Endodermal cell (in vitro differentiated cells): ENCODE measurements at regions not wholly inside any gene's neighbourhood (a gene's known extent, or its start where the extent isn't known, plus 50 kb on each side); places are given as distances from the start of the nearest gene placed in this dataset.
A peak's percentile ranks its signal among the peaks of the same experiment; 100 is the strongest.

ENCODE experiments used
- DNase-seq: peaks from one replicate; pipeline ENCODE4 v3.0.0-alpha.2; 2017
- H3K27ac ChIP-seq: 2 replicates; pipeline ENCODE4 v1.5.1; 2013; ENCODE audit warnings: mild to moderate bottlenecking, low read depth, low read length, moderate library complexity
- H3K27me3 ChIP-seq: 2 replicates; pipeline ENCODE4 v1.6.1; 2013; ENCODE audit warnings: mild to moderate bottlenecking, low read length, moderate library complexity; ENCODE audit not compliant: insufficient read depth, control insufficient read depth, poor library complexity, severe bottlenecking
- H3K36me3 ChIP-seq: 2 replicates; pipeline ENCODE4 v1.7.0; 2013; ENCODE audit warnings: mild to moderate bottlenecking, low read length, moderate library complexity; ENCODE audit not compliant: control insufficient read depth, insufficient read depth
- H3K4me1 ChIP-seq: one replicate; pipeline ENCODE4 v1.7.0; 2013; ENCODE audit warnings: low read length; ENCODE audit not compliant: control insufficient read depth, insufficient read depth
- H3K4me3 ChIP-seq: 2 replicates; pipeline ENCODE4 v1.5.1; 2013; ENCODE audit warnings: mild to moderate bottlenecking, low read length, moderate library complexity
- H3K9ac ChIP-seq: 2 replicates; pipeline ENCODE4 v1.6.1; 2013; ENCODE audit warnings: mild to moderate bottlenecking, low read length, moderate library complexity; ENCODE audit not compliant: poor library complexity, severe bottlenecking; ENCODE audit errors: extremely low read depth
- H3K9me3 ChIP-seq: 2 replicates; pipeline ENCODE4 v1.6.1; 2013; ENCODE audit warnings: mild to moderate bottlenecking, low read length, moderate library complexity; ENCODE audit not compliant: control insufficient read depth
- H3K27ac Mint-ChIP-seq: 2 replicates; pipeline ENCODE4 v1.8.0; 2020; ENCODE audit warnings: mixed read lengths
- H3K27me3 Mint-ChIP-seq: 2 replicates; pipeline ENCODE4 v1.8.0; 2021; ENCODE audit warnings: mild to moderate bottlenecking, mixed read lengths; ENCODE audit not compliant: insufficient read depth
- H3K36me3 Mint-ChIP-seq: 2 replicates; pipeline ENCODE4 v1.8.0; 2020; ENCODE audit warnings: low read depth, mixed read lengths
- H3K4me1 Mint-ChIP-seq: 2 replicates; pipeline ENCODE4 v1.8.0; 2020; ENCODE audit warnings: mixed read lengths
- H3K4me3 Mint-ChIP-seq: 2 replicates; pipeline ENCODE4 v1.8.0; 2020; ENCODE audit warnings: mild to moderate bottlenecking, moderate library complexity, mixed read lengths
- H3K9me3 Mint-ChIP-seq: 2 replicates; pipeline ENCODE4 v1.8.0; 2020; ENCODE audit warnings: mild to moderate bottlenecking, mixed read lengths
- WGBS, 2 experiments: methylation state at CpG; one replicate each; pipeline versions ENCODE4 v1.1.5 to v1.1.7; 2013; ENCODE audit warnings: missing lambda C conversion rate in 2 of 2, mixed read lengths in 1 of 2; ENCODE audit not compliant: insufficient coverage in 1 of 2, insufficient read length in 1 of 2; 5-methylcytosine and 5-hydroxymethylcytosine counted together
- TF ChIP-seq, protein P1 (sequence below): fragments of 200-600 bp; sonication (generic); conservative IDR thresholded peaks from 2 replicates; pipeline ENCODE4 v1.5.0; 2021; ENCODE audit warnings: antibody characterized with exemption, mild to moderate bottlenecking

DNA sequence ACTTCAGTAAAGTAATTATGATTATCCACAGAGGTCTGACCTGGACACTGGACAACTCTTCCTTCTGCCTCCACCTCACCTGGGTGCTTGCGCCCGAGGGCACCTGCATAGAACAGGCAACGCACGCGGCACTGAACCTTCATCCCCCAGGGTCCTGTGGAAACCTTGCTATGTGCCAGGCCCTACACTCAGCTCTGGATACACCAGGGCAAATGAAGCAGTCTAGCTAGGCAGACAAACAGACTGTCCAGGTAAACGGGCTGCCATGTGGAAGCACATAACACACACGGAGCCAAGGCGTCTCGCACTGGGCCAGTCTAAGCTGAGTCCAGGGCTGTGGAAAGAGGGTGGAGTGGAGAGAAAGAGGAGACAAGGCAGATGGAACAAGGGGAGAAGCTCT lies 109.3 kb upstream of the AFDN start:
- peaks cover 24% of the 10 kb centered on the region for H3K27me3 ChIP-seq
- H3K36me3 ChIP-seq, result no peaks in the 10 kb centered on the region
- H3K4me1 ChIP-seq, result no peaks in the 10 kb centered on the region
- TF ChIP-seq, protein P1, sequence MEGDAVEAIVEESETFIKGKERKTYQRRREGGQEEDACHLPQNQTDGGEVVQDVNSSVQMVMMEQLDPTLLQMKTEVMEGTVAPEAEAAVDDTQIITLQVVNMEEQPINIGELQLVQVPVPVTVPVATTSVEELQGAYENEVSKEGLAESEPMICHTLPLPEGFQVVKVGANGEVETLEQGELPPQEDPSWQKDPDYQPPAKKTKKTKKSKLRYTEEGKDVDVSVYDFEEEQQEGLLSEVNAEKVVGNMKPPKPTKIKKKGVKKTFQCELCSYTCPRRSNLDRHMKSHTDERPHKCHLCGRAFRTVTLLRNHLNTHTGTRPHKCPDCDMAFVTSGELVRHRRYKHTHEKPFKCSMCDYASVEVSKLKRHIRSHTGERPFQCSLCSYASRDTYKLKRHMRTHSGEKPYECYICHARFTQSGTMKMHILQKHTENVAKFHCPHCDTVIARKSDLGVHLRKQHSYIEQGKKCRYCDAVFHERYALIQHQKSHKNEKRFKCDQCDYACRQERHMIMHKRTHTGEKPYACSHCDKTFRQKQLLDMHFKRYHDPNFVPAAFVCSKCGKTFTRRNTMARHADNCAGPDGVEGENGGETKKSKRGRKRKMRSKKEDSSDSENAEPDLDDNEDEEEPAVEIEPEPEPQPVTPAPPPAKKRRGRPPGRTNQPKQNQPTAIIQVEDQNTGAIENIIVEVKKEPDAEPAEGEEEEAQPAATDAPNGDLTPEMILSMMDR, result no peak
- H3K36me3 Mint-ChIP-seq, result no peaks in the 10 kb centered on the region
- WGBS, 2 experiments, result 95% methylated on average over 4 to 9 of the region's 9 CpGs
- H3K4me3 ChIP-seq, result no peak overlapping the region
- peaks cover 3% of the 10 kb centered on the region for H3K9me3 Mint-ChIP-seq
- no peak overlapping the region for H3K4me3 Mint-ChIP-seq
- H3K4me1 Mint-ChIP-seq, result peaks cover 11% of the 10 kb centered on the region
- no peaks in the 10 kb centered on the region for H3K9me3 ChIP-seq
- peak; percentile 17 for DNase-seq
- peaks cover 11% of the 10 kb centered on the region for H3K27me3 Mint-ChIP-seq
- H3K27ac ChIP-seq, result no peak overlapping the region
- no peak overlapping the region for H3K9ac ChIP-seq
- no peak overlapping the region for H3K27ac Mint-ChIP-seq

DNA sequence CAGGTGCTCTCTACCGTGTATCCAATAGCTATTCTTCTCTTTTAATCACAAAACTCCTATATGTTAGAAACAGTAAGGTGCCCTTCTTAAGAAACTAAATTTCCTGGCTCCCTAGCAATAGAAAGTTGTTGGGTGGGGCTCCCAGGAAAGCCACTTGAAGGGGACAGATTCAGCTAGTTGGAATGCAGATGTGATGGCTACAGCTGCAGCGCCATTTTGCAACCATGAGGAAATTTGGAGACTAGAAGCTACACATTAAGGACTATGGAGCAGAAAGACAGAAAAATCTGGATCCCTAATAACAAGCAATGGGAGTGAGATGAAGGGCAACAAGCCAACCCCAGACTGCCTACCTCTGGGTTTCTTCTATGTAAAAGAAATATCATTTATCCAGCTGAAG lies 108.8 kb upstream of the AFDN start:
- Mint-ChIP-seq H3K4me3 (no peak overlapping the region), H3K4me1 (peaks cover 11% of the 10 kb centered on the region), H3K27me3 (peaks cover 11% of the 10 kb centered on the region), H3K27ac (no peak overlapping the region), H3K36me3 (no peaks in the 10 kb centered on the region), H3K9me3 (peaks cover 3% of the 10 kb centered on the region)
- H3K4me3 ChIP-seq, result no peak overlapping the region
- no peak overlapping the region for H3K27ac ChIP-seq
- H3K27me3 ChIP-seq, result peaks cover 22% of the 10 kb centered on the region
- H3K9me3 ChIP-seq, result no peaks in the 10 kb centered on the region
- no peaks in the 10 kb centered on the region for H3K36me3 ChIP-seq
- H3K9ac ChIP-seq, result no peak overlapping the region
- TF ChIP-seq, protein P1, result no peak
- no peaks in the 10 kb centered on the region for H3K4me1 ChIP-seq
- 83 to 94% methylated on average over 1 to 2 of the region's 2 CpGs for WGBS, 2 experiments
- no peak for DNase-seq

DNA sequence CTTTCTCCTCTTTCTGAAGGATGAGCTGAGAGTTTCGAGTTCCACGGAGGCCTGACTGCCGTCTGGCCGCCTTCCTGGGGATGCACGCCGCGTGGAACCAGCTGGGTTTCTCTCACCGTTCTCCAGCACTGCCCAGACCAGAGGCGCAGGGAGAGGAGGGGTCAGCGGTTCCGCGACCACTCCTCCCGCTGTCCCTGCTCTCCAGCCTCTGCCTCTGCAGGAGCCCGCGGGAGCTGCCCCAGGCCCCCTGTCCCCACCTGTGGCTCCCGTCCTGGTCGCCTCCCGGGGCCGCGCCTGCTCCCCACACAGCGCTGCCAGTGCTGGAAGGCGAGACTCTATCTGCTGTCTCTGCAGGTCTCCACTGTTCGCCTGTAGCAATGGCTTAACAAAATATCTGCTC lies 106.8 kb upstream of the AFDN start:
- Histone ChIP-seq H3K9ac (no peak overlapping the region), H3K4me1 (no peaks in the 10 kb centered on the region), H3K27ac (no peak overlapping the region), H3K27me3 (peaks cover 9% of the 10 kb centered on the region), H3K4me3 (no peak overlapping the region), H3K36me3 (no peaks in the 10 kb centered on the region), H3K9me3 (no peaks in the 10 kb centered on the region)
- DNase-seq, result peak; percentile 45
- whole genome bisulfite sequencing, 2 experiments, result 92 to 93% methylated on average over 16 to 23 of the region's 23 CpGs
- TF ChIP-seq, protein P1, result no peak
- Mint-ChIP-seq H3K27me3 (peaks cover 3% of the 10 kb centered on the region), H3K4me1 (peaks cover 2% of the 10 kb centered on the region), H3K36me3 (no peaks in the 10 kb centered on the region), H3K4me3 (no peak overlapping the region), H3K27ac (no peak overlapping the region), H3K9me3 (peaks cover 5% of the 10 kb centered on the region)
